ENCODE measurements at regions not wholly inside any gene's neighbourhood (a gene's known extent, or its start where the extent isn't known, plus 50 kb on each side); places are given as distances from the start of the nearest gene placed in this dataset.

DNA sequence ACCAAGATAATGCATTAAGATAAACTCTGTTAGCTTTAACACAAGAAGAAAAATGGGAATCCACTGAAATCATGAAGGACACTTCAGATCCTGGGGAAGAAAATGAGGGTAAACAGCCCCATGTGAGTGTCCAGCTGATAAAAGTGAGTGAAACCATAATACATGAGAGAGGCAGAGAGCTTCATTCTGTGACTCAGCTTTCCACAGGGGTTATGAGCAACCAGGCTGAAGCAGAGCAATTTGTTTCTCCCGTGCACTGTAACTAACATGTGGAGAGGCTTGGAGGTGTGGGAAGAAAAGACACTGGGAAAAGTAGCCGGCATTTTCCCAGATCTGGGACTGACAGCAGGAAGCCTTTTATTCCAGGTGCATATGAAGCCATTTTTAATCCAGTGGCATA is 971.7 kb downstream of the ANKRD7 start:
- TF ChIP-seq FOXA1 (IDR thresholded peaks at IDR 0.05) (no peak), FOXM1 (IDR thresholded peaks at IDR 0.05; ENCODE audit: borderline replicate concordance) (no peak), SP1 (IDR thresholded peaks at IDR 0.05) (no peak), TARDBP (IDR thresholded peaks at IDR 0.05) (no peak), CTBP1 (IDR thresholded peaks at IDR 0.05; ENCODE audit: borderline replicate concordance) (no peak), LEF1 (IDR thresholded peaks at IDR 0.05; ENCODE audit: borderline replicate concordance) (no peak), ELF4 (IDR thresholded peaks at IDR 0.05) (no peak), FOXK2 (IDR thresholded peaks at IDR 0.05) (no peak), ARNT (IDR thresholded peaks at IDR 0.05) (no peak), SUZ12 (IDR thresholded peaks at IDR 0.05) (no peak)
- TF ChIP-seq, protein P1, sequence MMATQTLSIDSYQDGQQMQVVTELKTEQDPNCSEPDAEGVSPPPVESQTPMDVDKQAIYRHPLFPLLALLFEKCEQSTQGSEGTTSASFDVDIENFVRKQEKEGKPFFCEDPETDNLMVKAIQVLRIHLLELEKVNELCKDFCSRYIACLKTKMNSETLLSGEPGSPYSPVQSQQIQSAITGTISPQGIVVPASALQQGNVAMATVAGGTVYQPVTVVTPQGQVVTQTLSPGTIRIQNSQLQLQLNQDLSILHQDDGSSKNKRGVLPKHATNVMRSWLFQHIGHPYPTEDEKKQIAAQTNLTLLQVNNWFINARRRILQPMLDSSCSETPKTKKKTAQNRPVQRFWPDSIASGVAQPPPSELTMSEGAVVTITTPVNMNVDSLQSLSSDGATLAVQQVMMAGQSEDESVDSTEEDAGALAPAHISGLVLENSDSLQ (IDR thresholded peaks at IDR 0.05): no peak
